Esophagus muscularis mucosa (tissue), 3 donors: ENCODE measurements at regions not wholly inside any gene's neighbourhood (a gene's known extent, or its start where the extent isn't known, plus 50 kb on each side); places are given as distances from the start of the nearest gene placed in this dataset.

Experiments
- POLR2A ChIP-seq: fragments of 450-650 bp; IDR thresholded peaks from one replicate; pipeline ENCODE4 v1.6.1; 2017; ENCODE audit warnings: antibody characterized with exemption, moderate library complexity, mild to moderate bottlenecking, low read depth
- POLR2AphosphoS5 ChIP-seq, 2 donors: sonication (generic); formaldehyde crosslinking; IDR thresholded peaks; one replicate each; pipeline ENCODE4 v1.6.1; 2017; ENCODE audit warnings: antibody characterized with exemption in 2 of 2
- TF ChIP-seq, protein P1 (sequence below), 3 experiments: fragments of 200-600 bp in 2 of 3; fragments of 450-650 bp in 1 of 3; sonication (generic) in 2 of 3; IDR thresholded peaks; one replicate each; pipeline ENCODE4 v1.5.1; 2017 to 2019; ENCODE audit warnings: antibody characterized with exemption in 3 of 3, mild to moderate bottlenecking in 2 of 3, moderate library complexity in 1 of 3

DNA sequence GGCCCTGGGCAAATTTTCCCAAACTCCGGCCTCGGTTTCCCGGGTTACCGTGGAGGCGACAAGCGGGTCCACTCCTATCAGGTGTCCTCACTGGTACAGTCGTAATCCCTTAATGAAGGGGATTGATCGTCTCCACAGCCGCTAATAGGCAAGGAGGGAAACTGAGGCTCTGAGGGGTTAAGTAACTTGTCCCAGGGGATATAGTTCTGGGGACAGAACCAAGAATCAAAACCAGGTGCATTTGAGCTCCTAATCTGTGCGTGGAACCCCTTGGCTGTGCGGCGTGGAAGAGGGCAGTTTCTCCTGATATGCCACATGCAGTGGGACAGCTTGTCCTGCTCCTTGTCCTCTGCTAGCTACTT lies 157.2 kb downstream of the CYRIA start:
- no peak for TF ChIP-seq POLR2AphosphoS5 (IDR thresholded peaks at IDR 0.05)
- TF ChIP-seq POLR2A = no peak
- TF ChIP-seq, protein P1, sequence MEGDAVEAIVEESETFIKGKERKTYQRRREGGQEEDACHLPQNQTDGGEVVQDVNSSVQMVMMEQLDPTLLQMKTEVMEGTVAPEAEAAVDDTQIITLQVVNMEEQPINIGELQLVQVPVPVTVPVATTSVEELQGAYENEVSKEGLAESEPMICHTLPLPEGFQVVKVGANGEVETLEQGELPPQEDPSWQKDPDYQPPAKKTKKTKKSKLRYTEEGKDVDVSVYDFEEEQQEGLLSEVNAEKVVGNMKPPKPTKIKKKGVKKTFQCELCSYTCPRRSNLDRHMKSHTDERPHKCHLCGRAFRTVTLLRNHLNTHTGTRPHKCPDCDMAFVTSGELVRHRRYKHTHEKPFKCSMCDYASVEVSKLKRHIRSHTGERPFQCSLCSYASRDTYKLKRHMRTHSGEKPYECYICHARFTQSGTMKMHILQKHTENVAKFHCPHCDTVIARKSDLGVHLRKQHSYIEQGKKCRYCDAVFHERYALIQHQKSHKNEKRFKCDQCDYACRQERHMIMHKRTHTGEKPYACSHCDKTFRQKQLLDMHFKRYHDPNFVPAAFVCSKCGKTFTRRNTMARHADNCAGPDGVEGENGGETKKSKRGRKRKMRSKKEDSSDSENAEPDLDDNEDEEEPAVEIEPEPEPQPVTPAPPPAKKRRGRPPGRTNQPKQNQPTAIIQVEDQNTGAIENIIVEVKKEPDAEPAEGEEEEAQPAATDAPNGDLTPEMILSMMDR (IDR thresholded peaks at IDR 0.05) = no peak
